HFF-Myc (cell line): ENCODE measurements at regions not wholly inside any gene's neighbourhood (a gene's known extent, or its start where the extent isn't known, plus 50 kb on each side); places are given as distances from the start of the nearest gene placed in this dataset.

ENCODE experiments used
- DNase-seq: peaks from one replicate; pipeline ENCODE4 v3.0.0-alpha.2; 2011; ENCODE audit warnings: low read depth; ENCODE audit errors: extremely low read depth
- H3K4me3 ChIP-seq: replicated peaks from 2 replicates; pipeline ENCODE4 v1.5.1; 2011; ENCODE audit warnings: low read depth, mild to moderate bottlenecking, control low read depth, low read length
- TF ChIP-seq, protein P1 (sequence below): IDR thresholded peaks from 2 replicates; pipeline ENCODE4 v1.5.1; 2012; ENCODE audit warnings: mild to moderate bottlenecking, low read depth, low read length, control low read depth; ENCODE audit errors: missing control alignments

DNA sequence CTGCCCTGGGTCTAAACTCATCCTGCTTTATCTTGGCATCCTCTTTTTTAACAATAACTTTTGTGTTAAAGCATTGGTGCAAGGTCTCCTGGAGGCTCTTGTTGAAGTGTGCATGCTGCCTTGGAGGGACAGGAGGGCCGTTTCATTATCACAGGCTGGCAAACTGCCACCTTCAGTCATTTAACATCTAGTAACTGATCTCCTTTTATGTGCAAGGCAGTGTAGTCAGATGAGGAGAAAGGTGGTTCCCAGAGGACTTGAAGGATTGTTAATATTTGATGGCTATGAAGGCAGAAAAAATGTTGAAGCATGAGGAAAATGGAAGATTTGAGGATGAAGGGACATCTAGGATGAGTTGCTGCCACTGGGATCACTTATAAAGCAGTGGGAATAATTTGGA, 439.4 kb downstream of the RAPGEF2 start:
- no peak overlapping the region for H3K4me3 ChIP-seq
- TF ChIP-seq, protein P1, sequence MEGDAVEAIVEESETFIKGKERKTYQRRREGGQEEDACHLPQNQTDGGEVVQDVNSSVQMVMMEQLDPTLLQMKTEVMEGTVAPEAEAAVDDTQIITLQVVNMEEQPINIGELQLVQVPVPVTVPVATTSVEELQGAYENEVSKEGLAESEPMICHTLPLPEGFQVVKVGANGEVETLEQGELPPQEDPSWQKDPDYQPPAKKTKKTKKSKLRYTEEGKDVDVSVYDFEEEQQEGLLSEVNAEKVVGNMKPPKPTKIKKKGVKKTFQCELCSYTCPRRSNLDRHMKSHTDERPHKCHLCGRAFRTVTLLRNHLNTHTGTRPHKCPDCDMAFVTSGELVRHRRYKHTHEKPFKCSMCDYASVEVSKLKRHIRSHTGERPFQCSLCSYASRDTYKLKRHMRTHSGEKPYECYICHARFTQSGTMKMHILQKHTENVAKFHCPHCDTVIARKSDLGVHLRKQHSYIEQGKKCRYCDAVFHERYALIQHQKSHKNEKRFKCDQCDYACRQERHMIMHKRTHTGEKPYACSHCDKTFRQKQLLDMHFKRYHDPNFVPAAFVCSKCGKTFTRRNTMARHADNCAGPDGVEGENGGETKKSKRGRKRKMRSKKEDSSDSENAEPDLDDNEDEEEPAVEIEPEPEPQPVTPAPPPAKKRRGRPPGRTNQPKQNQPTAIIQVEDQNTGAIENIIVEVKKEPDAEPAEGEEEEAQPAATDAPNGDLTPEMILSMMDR, result no peak
- no peak for DNase-seq

DNA sequence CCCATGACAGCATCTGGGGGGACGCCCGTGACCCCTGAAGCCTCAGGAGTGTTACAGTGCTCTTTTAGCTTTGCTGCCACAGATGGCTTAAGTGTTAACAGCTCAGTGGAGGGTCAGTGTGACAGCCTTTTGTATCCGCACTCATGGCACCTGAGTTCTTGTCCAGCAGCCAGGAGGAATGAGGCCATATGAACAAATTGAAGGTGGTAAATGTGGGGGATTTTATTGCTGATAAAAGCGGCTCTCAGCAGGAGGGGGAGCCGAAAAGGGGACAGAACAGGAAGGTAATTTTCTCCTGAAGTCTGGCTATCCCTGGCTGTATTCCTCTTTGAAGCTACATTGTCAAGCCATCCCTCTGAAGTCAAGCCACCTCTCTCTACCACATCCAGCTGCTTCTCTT, 441.0 kb downstream of the RAPGEF2 start:
- H3K4me3 ChIP-seq, result no peak overlapping the region
- DNase-seq, result no peak
- TF ChIP-seq, protein P1, result no peak

DNA sequence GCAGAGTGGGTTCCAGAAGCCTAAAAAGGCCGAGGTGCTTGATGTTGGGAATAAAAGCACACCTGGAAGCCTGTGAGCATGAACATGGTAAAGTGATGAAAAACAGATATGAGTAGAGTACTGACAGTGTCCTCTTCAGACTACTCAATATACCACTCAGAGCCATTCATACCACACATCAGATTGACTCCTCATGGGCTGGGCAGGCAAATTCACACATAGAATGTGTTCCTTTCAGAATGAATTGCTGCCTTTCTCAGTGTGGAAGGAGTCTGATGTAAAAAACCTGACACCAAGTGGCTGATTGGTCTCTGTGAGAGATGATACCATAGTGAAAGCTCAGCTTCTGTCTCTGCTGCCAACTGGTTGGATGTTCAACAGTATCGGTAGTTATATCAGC, 442.7 kb downstream of the RAPGEF2 start:
- no peak for DNase-seq
- TF ChIP-seq, protein P1, result no peak
- H3K4me3 ChIP-seq, result no peak overlapping the region

DNA sequence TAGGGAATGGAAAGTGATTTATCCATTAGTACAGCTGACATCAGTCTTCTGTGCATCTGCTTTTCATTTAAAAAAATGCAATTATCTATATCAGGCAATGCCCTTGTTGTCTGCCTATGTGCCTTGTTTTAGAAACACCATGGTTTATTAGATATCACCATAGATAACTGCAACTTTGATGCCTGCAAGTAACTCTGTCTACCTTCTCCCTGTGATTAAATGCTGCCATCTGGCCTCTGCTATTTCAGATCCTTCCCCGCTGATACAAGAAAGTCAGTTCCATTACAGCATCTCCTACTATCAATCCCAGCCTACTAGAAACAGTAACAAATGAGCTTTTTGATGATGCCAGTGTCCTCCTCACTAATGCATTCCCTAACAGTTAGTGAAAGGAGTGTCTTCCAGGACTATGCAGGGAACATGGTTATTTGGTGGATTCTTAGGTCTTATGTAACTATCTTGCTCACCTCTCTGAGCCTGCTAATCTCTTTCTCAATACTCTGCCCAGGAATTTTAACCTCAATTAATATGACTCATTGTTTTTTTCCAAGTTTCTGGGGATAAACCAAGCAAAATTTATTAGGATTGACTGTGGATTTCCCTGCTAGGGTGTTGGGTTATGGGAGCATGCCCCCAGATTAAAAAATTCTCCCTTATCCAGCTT, 444.9 kb downstream of the RAPGEF2 start:
- TF ChIP-seq, protein P1, result no peak
- DNase-seq, result no peak
- H3K4me3 ChIP-seq, result no peak overlapping the region

DNA sequence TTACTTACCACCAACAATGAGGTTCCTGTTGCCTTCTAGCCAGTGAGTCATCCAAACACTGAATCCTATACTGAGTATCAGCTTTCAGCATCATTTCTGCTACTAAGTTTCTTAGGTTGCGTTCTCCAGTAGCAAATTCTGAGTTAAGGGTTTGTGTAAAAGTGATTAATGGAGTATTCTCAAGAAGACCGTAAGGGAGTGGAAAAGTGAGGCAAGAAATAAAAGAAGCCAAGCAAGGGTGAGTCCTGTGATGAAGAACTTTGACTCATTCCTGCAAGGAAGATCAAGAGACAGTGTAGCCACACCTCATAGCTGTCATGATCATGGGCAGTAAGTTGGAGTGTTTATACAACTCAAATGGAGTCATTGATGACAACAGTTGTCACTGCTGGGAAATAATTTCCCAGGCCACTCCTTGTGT, 446.2 kb downstream of the RAPGEF2 start:
- no peak for DNase-seq
- H3K4me3 ChIP-seq, result no peak overlapping the region
- TF ChIP-seq, protein P1, result no peak

DNA sequence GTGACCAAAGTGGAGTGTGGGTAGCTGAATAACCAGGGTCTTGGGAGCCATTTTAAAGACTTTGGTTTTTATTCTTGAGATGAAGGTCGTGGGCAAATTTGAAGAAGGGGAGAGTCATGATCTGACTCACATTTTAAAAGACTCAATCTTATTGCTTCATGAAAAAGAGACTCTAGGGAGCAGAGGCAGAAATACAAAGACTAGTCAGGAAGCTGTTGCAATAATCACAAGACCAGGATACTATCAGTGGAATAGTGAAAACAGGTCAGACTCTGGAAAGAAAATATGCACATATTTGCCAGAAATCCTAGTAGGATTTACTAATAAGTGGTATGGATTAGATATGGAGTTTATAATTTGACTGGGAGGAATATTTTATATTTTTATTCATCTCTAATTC, 448.4 kb downstream of the RAPGEF2 start:
- DNase-seq, result no peak

More for the DNA sequence above, 448.4 kb downstream of the RAPGEF2 start:
- TF ChIP-seq, protein P1, result no peak
- H3K4me3 ChIP-seq, result no peak overlapping the region
